ENCODE measurements at regions not wholly inside any gene's neighbourhood (a gene's known extent, or its start where the extent isn't known, plus 50 kb on each side); places are given as distances from the start of the nearest gene placed in this dataset.

GRCh38 chr11:70597006-70597555 is 198.8 kb downstream of the CTTN start:
- Histone ChIP-seq H3K4me3 (ENCODE audit: low read length) (no peak overlapping the region), H3K4me2 (ENCODE audit: low read length) (no peak overlapping the region), H3K27ac (ENCODE audit: low read length) (no peak overlapping the region), H3K9ac (ENCODE audit: low read length) (no peak overlapping the region), H3K36me3 (ENCODE audit: insufficient read depth, low read length) (no peaks in the 10 kb centered on the region), H3K27me3 (ENCODE audit: insufficient read depth, low read depth, low read length) (no peaks in the 10 kb centered on the region), H3K79me2 (replicated peaks; ENCODE audit: insufficient read depth, low read length) (peaks cover 10% of the 10 kb centered on the region), H3K9me3 (ENCODE audit: low read length) (no peaks in the 10 kb centered on the region), H2AFZ (ENCODE audit: low read depth, low read length) (no peak overlapping the region), H3F3A (ENCODE audit: insufficient read depth, low read length, poor library complexity, severe bottlenecking) (no peaks in the 10 kb centered on the region), H3K9me2 (ENCODE audit: insufficient read depth, low read length) (no peaks in the 10 kb centered on the region), H4K20me1 (ENCODE audit: insufficient read depth) (no peaks in the 10 kb centered on the region)
- TF ChIP-seq REST (IDR thresholded peaks at IDR 0.05; ENCODE audit: borderline replicate concordance) (no peak), MXI1 (conservative IDR thresholded peaks at IDR 0.05; ENCODE audit: poor library complexity, severe bottlenecking) (no peak), CTCF (IDR thresholded peaks at IDR 0.05; ENCODE audit: poor library complexity, severe bottlenecking) (no peak), EP300 (conservative IDR thresholded peaks at IDR 0.05; ENCODE audit: poor library complexity, severe bottlenecking) (no peak), SMC3 (conservative IDR thresholded peaks at IDR 0.05; ENCODE audit: poor library complexity) (no peak), EZH2 (IDR thresholded peaks at IDR 0.05; ENCODE audit: borderline replicate concordance, insufficient read depth, low read length, poor library complexity, severe bottlenecking) (no peak), POLR2AphosphoS5 (IDR thresholded peaks at IDR 0.05) (no peak), TAF1 (IDR thresholded peaks at IDR 0.05; ENCODE audit: low read depth) (no peak), RAD21 (conservative IDR thresholded peaks at IDR 0.05) (no peak)

- no peak overlapping the region for H3K27ac ChIP-seq (ENCODE audit: low read length)
- no peaks in the 10 kb centered on the region for H3F3A ChIP-seq (ENCODE audit: insufficient read depth, low read length, poor library complexity, severe bottlenecking)
- H3K4me3 ChIP-seq (ENCODE audit: low read length): no peak overlapping the region
- H3K4me2 ChIP-seq (ENCODE audit: low read length): no peak overlapping the region
- no peak overlapping the region for H3K9ac ChIP-seq (ENCODE audit: low read length)
- peaks cover 9% of the 10 kb centered on the region for H3K79me2 ChIP-seq (replicated peaks; ENCODE audit: insufficient read depth, low read length)
- no peak overlapping the region for H2AFZ ChIP-seq (ENCODE audit: low read depth, low read length)
- no peaks in the 10 kb centered on the region for H3K9me2 ChIP-seq (ENCODE audit: insufficient read depth, low read length)
- H3K36me3 ChIP-seq (ENCODE audit: insufficient read depth, low read length): no peaks in the 10 kb centered on the region
- TF ChIP-seq EZH2 (IDR thresholded peaks at IDR 0.05; ENCODE audit: borderline replicate concordance, insufficient read depth, low read length, poor library complexity, severe bottlenecking) (no peak), REST (IDR thresholded peaks at IDR 0.05; ENCODE audit: borderline replicate concordance) (no peak), RAD21 (conservative IDR thresholded peaks at IDR 0.05) (no peak), POLR2AphosphoS5 (IDR thresholded peaks at IDR 0.05) (no peak), CTCF (IDR thresholded peaks at IDR 0.05; ENCODE audit: poor library complexity, severe bottlenecking) (no peak), MXI1 (conservative IDR thresholded peaks at IDR 0.05; ENCODE audit: poor library complexity, severe bottlenecking) (no peak), SMC3 (conservative IDR thresholded peaks at IDR 0.05; ENCODE audit: poor library complexity) (no peak), EP300 (conservative IDR thresholded peaks at IDR 0.05; ENCODE audit: poor library complexity, severe bottlenecking) (no peak), TAF1 (IDR thresholded peaks at IDR 0.05; ENCODE audit: low read depth) (no peak)
- no peaks in the 10 kb centered on the region for H4K20me1 ChIP-seq (ENCODE audit: insufficient read depth)
- no peaks in the 10 kb centered on the region for H3K9me3 ChIP-seq (ENCODE audit: low read length)
- H3K27me3 ChIP-seq (ENCODE audit: insufficient read depth, low read depth, low read length): no peaks in the 10 kb centered on the region
Measured at GRCh38 chr11:70597751-70598625, 199.7 kb downstream of the CTTN start.
